GM12878 (cell line): ENCODE measurements at regions not wholly inside any gene's neighbourhood (a gene's known extent, or its start where the extent isn't known, plus 50 kb on each side); places are given as distances from the start of the nearest gene placed in this dataset.

Experiments used
- ATF7 ChIP-seq: fragments of 450-650 bp; IDR thresholded peaks from 2 replicates; pipeline ENCODE4 v1.6.1; 2016; ENCODE audit warnings: low read depth, mild to moderate bottlenecking
- CTCF ChIP-seq, 3 experiments: IDR thresholded peaks in 2 of 3; conservative IDR thresholded peaks in 1 of 3; 2 replicates each; pipeline ENCODE4 v1.5.1; 2011; ENCODE audit warnings: low read depth in 3 of 3, low read length in 3 of 3, mild to moderate bottlenecking in 3 of 3, control low read depth in 2 of 3, moderate library complexity in 2 of 3, inconsistent platforms in 1 of 3, mixed read lengths in 1 of 3; ENCODE audit not compliant: control insufficient read depth in 2 of 3, insufficient read depth in 1 of 3; ENCODE audit errors: extremely low read depth in 1 of 3
- EP300 ChIP-seq, 2 experiments: fragments of 150-350 bp in 1 of 2; IDR thresholded peaks; 2 replicates each; pipeline ENCODE4 v1.6.1; 2011 to 2012; ENCODE audit warnings: low read depth in 2 of 2, low read length in 2 of 2, borderline replicate concordance in 1 of 2, improper control_type of control experiment in 1 of 2, inconsistent platforms in 1 of 2; ENCODE audit not compliant: control insufficient read depth in 1 of 2
- ESRRA ChIP-seq: IDR thresholded peaks from 2 replicates; pipeline ENCODE4 v1.6.1; 2012; ENCODE audit warnings: mild to moderate bottlenecking, low read length, improper control_type of control experiment
- MLLT1 ChIP-seq: fragments of 450-650 bp; IDR thresholded peaks from 2 replicates; pipeline ENCODE4 v1.6.1; 2016; ENCODE audit warnings: mild to moderate bottlenecking
- NR2C2 ChIP-seq: IDR thresholded peaks from 2 replicates; pipeline ENCODE4 v1.6.1; 2011; ENCODE audit warnings: borderline replicate concordance, low read depth; ENCODE audit not compliant: control insufficient read depth, insufficient read length
- POLR2A ChIP-seq: IDR thresholded peaks from 2 replicates; pipeline ENCODE4 v1.6.1; 2011; ENCODE audit warnings: low read depth, mild to moderate bottlenecking, low read length
- SPI1 ChIP-seq: IDR thresholded peaks from 2 replicates; pipeline ENCODE4 v1.6.1; 2011; ENCODE audit warnings: low read depth, mild to moderate bottlenecking, low read length, moderate library complexity, borderline replicate concordance; ENCODE audit not compliant: insufficient read depth

- no peak for TF ChIP-seq SPI1
- TF ChIP-seq MLLT1: no peak
- no peak for TF ChIP-seq POLR2A
- no peak for TF ChIP-seq ATF7
- no peak for TF ChIP-seq ESRRA
- TF ChIP-seq EP300 (IDR thresholded peaks at IDR 0.05; ENCODE audit: borderline replicate concordance in 1 of 2, control insufficient read depth in 1 of 2, low read depth in 2 of 2, low read length in 2 of 2): no peak
- no peak for TF ChIP-seq NR2C2
- TF ChIP-seq CTCF (IDR thresholded peaks at IDR 0.05 in 2 of 3, conservative IDR thresholded peaks at IDR 0.05 in 1 of 3; ENCODE audit: control insufficient read depth in 2 of 3, extremely low read depth in 1 of 3, insufficient read depth in 1 of 3, low read depth in 3 of 3, low read length in 3 of 3): no peak
These were observed 494.2 kb downstream of the TSN start for GRCh38 chr2:122249673-122250072.
